NCI-H446 (cell line): ENCODE measurements at regions not wholly inside any gene's neighbourhood (a gene's known extent, or its start where the extent isn't known, plus 50 kb on each side); places are given as distances from the start of the nearest gene placed in this dataset.
A peak's percentile ranks its signal among the peaks of the same experiment; 100 is the strongest.

ENCODE experiments used
- DNase-seq, 2 experiments: peaks; one replicate each; lab custom pipeline; 2025; lab: John Stamatoyannopoulos, UW

DNA sequence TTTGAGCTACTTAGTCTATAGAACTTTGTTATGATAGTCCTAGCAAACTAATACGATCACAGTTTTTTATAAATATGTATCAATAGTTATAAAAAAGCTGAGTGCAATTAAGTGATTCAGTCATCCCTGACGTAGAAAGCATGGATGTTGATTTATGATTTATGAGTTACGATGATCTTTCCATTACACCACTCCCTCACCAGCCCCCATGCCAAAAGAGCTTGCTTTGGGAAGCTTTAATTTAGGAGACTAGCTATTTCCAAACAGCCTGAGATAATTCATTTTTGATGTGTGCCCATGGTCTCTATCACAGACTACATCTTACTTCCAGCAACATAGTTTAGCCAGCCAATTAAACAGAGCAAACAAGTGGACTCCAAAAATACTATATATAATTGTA, 256.8 kb downstream of the GABRG2 start:
- DNase-seq: peak; percentile 33 to 63

DNA sequence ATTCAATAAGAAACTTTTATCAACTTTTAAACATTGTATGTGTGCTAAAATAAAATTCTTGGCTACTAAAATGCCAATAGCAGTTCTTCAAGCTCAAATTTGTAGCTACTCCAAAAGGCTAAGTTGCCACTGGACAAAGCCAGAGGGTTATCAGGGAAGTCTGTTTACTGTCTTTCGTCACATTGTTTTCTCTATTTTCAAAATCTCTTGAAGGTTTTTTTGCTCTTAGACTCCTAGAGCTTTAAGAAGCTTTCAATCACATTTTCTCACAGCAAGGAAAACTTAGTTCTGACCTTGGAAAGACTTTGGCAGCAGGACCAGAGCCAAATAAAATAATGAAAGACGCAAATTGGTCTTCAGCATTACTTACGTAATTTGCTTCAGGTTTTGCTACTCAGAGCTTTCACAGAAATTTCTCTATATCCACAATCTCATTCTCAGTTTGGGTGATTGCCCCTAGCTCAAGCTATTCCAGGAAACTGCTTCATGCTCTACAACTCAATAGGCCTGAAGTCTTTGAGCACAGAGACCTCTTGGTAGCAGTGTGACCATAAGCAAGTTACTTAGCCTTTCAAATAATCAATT, 257.7 kb downstream of the GABRG2 start:
- no peak for DNase-seq

DNA sequence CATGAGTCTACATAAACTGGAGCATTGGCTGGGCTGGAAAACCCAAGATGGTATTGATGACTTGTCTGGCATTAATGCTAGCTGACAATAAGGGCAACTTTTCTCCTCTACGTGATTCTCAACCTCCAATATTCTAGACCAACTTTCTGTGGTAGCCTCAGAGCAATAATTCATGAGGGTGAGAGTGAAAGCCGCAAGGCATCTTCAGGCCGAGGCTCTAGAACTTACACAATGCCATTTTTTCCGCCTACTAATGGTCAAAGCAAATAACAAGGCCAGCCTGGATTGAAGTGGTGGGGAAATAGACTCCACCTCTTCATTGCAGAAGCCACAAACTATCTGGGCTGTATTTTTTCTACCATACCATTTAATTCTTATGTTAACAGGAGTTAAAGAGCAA, 267.4 kb downstream of the GABRG2 start:
- no peak for DNase-seq

DNA sequence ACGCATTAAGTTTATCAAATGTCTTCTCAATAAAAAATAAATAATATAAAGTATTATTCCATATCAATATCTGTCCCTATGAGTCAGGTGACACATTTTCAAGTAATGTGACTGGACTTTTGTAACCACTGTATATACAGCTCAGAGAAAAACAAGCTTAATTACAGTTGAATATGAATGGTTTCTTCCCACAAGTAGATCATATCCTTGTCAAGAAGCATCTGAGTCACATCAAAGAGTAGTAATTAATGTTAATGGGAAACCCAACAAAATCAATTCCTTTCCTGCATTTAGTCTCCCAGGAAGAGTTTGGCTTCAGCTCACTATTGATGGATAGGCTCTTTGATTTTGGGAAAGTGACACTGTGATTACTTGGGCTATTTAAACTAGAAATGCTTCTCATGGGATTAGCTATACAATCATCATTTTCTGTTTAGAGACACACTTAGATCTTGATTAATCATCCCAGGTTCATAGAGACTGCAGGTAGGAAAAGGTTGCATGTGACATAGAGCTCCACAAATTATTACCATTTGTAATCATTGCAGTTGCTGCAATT, 292.9 kb downstream of the GABRG2 start:
- DNase-seq: no peak

DNA sequence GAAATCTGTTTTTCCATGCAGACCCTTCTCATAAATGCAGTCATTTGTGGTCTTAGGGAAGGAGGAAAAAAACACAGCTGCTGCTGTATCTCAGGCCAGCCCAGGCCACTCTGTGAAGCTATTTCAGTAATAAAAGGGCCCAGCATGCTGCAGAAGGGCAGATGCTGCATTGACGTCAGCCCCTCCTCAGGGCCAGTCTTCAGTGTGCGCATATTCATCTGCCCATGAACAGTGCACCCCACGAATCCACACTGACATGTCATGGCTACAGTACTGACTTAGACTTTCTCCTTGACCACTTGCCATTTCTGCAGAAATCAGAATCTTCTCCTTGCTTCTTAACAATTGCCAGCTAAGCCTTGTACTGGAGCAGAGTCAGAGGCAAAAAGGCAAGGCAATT, 304.7 kb downstream of the GABRG2 start:
- no peak for DNase-seq

DNA sequence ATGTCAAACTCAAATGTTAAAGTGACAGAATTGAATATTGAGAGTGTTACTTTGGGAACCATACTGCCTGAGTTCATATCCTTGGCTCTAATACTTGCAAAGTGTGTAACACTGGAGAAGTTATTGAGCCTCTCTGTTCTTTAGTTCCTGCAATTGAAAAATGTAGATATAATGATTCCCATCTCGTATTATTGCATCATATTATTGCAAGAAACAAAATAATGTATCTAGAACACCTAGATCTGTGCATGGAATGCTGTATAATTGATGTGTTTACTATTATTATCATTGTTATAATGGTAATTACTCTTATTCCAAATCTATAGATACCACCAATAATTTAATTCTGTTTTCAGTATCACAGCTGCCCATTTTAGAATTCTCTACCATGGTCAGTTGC, 310.3 kb downstream of the GABRG2 start:
- no peak for DNase-seq

DNA sequence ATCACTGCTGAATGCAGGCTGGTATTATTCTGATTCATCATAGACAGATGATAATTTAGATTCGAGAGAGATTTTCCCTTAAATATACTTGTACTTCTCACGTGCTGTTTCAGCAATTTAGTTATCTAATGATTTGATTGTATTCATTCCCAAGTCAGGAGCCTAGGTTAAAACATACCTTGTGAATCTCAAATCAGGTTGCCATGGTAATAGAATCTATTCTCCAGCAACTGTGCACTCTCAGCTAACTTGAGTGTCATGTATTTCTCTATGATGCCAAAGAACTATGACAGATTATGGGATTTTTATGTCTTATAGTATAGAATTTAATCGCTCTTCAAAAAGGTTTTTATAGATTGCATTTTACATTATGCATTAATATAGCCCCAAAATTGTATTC, 315.3 kb downstream of the GABRG2 start:
- DNase-seq: no peak

DNA sequence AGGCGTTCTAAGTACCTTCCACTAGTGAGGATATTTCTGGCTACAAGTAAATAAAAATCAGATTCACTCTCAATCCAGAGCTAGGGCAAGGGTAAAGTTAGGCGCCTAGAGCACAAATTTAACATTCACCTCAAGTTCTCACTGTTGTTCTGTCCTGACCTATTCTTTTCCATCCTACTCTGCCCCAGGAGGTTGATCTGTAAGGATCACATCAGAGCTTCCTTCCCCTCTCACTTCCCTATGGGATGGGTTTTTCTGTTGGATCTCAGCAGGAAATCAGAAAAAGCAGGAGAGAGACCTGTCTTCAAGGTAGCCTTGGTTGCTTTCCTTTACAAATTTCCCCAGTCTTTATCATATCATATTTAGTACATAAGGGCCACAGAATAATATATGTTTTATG, 316.7 kb downstream of the GABRG2 start:
- no peak for DNase-seq

DNA sequence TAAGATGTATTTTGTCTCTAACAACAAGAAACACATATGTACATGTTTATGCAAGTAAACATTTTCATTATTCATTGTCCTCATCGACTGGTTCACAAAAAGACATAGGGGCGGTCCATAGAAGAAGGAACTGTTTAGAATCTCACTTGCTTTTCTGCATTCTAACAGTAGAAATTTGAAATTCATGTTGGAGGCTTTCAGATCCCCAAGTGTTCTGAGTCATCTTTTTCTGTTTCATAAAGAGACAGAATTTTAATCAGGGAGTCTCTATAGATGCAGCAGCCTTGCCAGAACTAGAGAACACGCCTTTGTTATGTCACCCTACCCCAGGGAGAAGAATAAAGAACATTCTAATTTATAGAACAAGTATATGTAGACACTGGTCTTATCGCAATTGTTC, 324.3 kb downstream of the GABRG2 start:
- DNase-seq: peak; percentile 23 to 45

DNA sequence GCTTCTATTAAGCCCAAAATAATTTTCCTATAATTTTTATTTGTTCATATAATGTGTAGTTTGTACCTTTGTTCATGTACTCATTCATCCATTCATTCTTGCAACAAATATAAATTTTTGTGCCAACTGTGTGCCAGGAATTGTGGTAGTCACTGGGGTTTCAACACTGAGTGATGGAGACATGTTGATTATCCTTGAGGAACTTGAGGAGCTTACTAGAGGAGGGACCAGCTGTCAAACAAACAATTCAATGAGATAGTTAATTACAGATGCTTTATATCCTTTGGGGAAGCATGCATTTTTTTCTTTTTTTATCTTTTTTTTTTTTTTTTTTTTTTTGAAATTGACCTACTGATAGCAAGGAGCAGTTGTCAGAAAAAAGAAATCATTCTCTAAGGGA, 324.8 kb downstream of the GABRG2 start:
- DNase-seq: peak in 1 of 2 experiments; percentile 42

DNA sequence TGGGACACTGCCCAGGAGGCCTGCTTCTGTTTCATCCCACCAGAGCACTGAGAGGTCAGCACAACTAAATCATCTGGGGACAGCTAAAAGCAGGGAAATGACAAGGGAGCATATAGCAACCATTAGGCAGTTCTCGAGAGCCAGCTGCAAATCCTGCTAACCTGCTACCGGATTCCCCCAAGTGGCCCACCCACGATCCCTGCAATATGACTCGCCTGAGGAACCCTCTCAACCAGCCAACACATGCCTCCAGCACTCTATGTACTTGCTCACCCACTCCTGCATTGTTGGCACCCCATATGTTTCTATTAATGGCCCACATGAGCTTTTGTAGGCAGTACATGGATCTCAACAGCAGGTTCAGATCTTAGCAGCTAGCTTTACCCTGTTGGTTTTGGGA, 326.0 kb downstream of the GABRG2 start:
- no peak for DNase-seq

DNA sequence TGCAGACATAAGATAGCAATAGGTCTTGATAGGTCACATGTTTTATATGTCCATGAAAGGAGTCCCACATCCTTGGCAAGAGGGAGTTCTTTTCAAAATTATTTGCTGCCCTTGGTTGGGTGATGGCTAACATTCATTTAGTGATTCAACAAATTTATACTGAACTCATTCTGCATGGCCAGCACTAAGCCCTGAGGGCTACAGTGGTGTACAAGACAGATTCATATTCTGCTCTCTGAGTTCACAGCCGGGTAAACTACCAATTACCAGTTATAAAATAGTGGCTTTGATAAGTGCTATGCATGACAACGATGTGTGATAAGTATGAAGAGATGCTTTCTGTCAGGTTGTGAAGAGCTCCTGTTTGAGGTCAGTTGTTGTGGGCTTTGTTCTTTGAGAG, 340.0 kb downstream of the GABRG2 start:
- DNase-seq: no peak

DNA sequence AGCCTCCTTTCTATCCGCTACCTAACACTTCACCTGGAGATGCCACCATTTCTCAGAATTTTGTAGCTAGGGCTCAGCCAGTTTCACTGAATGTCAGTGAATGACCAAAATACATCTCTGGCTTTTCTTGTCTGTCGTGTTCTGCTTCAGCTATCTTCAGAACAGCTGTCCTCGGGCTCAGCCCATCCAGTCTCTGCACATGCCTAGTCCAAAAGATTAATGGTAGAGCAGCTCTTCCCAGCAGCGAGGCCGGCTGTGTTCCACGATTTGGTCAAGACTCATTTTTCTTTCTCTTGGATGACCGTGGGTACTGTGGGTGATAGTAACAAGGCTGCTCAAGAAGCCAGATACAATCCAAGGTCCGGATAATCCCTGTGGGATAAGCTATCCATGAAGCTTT, 342.8 kb downstream of the GABRG2 start:
- DNase-seq: no peak

DNA sequence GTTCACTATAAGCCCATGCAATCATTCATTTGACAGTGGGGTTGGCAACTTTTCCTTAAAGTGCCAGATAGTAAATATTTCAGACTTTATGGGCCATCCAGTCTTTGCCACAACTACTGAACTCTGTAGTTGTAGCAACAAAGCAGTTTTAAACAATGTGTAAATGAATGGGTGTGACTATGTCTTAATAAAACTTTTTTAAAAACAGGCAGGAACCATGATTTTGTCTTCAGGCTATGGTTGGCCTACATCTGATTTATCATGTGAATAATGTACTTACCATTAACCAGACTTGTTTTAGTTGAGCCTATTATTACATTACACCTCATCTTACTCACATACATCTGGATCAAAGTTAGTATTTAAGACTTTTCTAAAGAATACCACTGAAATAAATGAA, 361.6 kb downstream of the GABRG2 start:
- no peak for DNase-seq

DNA sequence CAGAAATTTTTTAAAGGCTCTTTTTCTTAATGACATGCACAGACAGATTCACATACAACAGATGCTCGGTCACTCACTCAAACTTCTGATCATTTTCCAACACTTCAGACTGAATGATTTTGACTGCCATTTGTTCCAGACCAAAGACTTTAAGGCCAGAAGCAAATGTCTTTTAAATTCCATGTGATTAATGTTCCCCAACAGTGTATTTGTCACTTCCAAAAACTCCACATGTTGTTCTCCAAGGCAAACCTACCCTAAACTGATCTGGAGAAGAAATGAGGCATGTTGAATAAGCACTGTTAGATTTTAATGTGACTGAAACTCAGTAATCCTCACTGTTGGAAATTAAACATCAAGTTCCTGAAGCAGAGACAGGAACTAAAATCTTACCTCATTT, 366.7 kb downstream of the GABRG2 start:
- peak; percentile 73 to 88 for DNase-seq

DNA sequence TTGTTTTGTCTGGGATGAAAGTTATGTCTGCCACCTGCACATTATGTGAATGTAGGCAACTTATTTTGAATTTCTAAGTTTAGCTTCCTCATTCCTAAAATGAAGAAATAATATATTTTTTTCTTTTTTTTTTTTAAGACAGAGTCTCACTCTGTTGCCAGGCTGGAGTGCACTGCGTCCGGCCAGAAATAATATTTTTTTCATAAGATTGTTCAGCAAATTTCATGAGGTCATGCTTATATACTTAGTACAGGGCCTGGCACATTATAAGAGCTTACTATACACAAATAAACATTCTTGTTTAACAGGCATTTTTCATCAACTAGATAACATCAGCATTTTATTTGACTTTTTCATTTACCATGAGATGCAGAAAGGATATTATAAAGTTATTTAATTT, 368.5 kb downstream of the GABRG2 start:
- no peak for DNase-seq

DNA sequence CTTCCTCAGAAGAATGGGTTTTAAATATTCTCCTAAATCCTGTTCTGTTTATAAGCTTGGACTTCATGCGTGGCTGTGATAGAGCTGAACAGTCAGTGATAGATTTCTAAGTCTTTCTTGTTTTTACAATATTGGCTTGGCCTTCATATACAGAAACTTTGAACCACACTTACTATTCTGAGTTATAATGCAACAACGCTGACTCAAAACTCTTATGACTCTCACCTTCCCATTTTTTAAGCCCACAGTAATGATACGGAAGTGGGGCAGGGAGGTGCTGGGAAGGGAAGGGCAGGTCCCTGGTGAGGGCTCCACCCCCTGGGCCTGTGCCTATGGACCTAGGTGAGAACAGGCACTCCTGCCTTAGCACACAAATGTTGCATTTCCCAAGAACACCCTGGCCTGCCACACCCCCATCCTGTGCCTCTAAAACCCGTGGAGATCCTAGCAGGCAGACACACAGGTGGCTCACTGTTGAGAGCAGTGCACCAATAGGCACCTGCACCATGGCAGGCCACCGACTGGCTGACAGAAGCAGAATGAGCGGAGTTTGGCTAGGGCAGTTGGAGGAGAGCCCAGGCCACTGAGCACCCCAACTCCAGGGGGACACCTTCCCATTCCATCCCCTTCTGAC, 376.7 kb downstream of the GABRG2 start:
- no peak for DNase-seq

DNA sequence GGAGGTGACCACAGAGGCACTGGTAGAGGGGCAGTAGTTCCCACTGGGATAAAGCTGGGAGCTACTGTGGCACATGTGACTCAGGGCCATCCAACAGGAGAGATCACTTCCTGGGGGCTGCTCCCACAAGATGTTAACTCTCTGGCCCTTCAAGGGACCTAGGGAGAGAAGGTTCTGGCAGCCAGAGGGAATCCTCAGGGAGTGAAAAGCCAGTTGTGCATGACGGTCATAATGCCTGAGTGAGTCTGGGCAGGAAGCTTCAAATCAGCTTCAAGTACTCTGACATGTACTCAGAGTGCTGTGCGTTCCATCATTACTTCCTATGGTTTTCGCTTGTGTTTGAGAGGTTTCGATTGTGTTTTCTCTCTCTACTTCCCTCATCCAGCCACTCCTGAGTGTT, 388.5 kb downstream of the GABRG2 start:
- DNase-seq: no peak

DNA sequence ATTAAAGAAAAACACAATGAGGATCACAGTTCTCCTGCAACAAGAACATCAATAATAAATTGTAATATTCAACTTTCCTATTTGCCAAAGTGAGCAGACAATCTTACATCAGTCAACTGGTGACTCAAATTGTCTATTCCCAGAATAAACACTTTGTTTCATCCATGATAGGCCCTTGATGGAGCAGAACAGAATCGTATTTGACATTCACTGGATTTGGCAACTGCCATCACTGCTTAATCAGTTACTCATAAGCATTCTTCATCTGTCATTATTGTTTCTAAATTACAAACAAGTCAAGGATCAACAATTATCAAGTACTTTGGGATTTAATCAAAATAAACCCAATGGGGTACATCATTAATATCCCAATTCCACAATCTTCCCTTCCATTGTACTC, 398.4 kb downstream of the GABRG2 start:
- DNase-seq: no peak

DNA sequence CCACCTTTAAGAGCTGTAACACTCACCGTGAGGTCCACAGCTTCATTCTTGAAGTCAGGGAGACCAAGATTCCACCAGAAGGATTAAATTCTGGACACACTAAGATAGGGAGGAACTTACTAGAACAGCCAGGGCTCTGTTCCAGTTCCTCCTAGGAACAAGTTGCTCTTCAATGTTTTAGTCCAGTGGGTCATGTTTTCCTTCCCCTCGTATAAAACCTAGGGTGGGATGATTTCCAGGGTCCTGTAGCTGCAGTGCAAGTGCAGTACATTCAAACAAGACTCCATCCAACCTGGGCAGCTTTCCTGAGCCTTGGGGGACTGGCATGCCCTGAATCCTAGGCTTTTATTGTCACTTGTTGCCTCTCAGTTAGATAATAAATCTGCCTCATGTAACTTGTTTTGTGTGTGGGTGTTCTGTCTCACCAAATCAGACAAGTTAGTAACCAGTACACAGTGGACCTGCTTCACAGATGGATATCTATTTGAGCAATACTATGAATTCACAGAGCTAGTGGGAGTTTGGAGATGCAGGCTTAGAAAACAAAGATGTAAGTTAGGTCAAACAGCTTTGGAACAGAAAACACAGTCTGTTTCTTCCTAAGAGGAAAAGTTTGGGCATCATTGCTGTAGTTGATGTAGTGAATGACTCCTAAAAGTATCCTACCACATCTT, 405.6 kb downstream of the GABRG2 start:
- DNase-seq: no peak

DNA sequence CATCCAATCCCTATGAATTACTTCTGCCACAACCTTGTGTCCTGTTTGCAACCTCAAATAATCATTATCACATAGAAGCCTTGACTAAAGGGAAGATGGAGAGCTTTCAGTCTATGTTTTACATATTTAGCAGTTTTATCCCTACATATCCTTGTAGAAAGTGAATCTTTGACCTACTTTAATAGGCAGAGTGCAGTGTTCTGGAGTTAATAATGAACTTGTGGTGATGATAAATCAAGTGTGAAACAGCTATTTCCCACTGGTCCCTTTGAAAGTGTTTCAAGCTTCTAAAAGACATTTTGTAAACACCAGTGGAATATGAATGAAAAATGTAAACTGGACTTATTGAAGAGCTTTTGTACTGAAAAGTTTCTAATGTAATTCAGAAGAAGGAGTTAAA, 406.7 kb downstream of the GABRG2 start:
- DNase-seq: no peak

DNA sequence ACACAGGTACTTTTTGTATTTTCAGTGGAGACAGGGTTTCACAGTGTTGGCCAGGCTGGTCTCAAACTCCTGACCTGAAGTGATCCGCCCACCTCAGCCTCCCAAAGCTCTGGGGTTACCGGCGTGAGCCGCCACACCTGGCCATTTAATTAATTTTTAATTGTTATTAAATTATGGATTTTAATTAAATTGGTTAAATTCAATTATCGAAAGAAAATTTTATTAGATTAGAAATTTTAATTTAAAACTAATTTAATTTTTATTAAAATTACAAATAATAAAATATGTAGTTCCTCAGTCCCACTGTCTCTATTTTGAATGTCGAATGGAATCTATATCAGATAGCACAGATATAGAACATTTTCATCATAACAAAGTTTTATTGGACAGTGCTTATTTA, 416.5 kb downstream of the GABRG2 start:
- no peak for DNase-seq

DNA sequence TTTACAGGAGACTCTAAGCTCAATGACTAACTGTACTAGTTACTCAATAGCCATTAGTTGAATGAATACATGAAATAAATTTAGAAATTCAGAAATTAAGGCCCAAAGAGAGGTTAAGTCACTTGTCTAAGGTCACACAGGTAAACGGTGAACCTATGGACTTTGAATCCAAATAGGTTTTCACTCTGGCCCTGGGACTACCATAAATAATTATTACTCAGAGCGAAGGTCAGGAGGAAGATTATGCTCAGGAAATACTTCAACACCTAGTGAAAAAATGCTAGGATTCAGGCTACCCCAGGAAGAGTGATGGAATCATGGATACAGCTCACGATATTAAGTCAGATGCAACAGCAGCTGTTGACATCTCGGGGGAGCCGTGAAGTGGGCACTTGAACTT, 417.4 kb downstream of the GABRG2 start:
- DNase-seq: no peak
